ENCODE measurements at regions not wholly inside any gene's neighbourhood (a gene's known extent, or its start where the extent isn't known, plus 50 kb on each side); places are given as distances from the start of the nearest gene placed in this dataset.

- Histone ChIP-seq H3K36me3 (ENCODE audit: low read depth) (no peaks in the 10 kb centered on the region), H3K9me3 (peaks cover 13% of the 10 kb centered on the region), H3K4me3 (no peak overlapping the region), H3K4me1 (ENCODE audit: low read depth) (no peaks in the 10 kb centered on the region)
- TF ChIP-seq CTCF (IDR thresholded peaks at IDR 0.05), result no peak
- DNase-seq, result no peak
- ATAC-seq, result no peak
- intact Hi-C loops (cut with DNase I, micrococcal nuclease), result no loop called here
These were observed 978.6 kb downstream of the CDH8 start for GRCh38 chr16:61057635-61058034.

DNA sequence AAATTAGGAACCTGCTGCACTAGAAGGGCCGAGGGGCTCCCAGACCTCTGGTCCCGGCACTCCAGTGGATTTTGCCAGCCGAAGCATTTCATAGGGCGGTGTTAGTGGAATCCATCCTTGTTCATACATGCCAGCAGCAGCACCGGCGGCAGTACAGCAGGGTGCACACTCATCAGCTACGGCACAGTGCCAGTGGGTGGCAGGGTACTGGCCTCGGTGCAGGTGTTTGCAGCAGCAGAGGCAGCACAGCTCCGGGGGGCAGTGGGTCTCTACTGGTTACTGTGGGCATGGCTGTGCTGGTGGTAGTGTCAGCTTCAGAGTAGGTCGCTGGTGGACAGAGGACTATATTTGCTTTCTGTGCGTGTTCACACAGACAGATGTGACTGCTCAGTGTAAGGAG is 985.7 kb downstream of the CDH8 start:
- ATAC-seq (no peak), DNase-seq (no peak)
- no peaks in the 10 kb centered on the region for H3K36me3 ChIP-seq (ENCODE audit: low read depth)
- intact Hi-C loops (cut with DNase I, micrococcal nuclease), result no loop called here
- H3K4me3 ChIP-seq, result no peak overlapping the region
- peaks cover 26% of the 10 kb centered on the region for H3K9me3 ChIP-seq
- no peaks in the 10 kb centered on the region for H3K4me1 ChIP-seq (ENCODE audit: low read depth)
- TF ChIP-seq CTCF (IDR thresholded peaks at IDR 0.05), result no peak

DNA sequence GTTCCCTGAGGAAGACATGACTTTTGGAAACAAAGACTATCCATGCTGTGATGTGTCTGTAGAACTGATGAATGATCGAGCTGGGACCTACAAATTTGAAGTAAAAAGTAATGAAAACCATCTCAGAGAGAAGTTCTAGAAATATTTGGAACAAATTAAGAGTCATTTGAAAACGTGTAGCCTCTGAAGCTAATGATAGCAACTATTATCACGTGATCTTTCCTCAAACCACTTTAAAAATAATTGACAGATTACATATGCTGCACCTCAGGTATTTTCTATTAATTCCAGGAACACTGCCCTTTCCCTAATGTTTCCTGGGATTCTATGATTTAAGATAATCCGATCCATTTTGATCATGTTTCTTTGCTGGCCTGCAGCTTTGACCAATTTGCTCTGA is 990.3 kb downstream of the CDH8 start:
- Histone ChIP-seq H3K4me3 (no peak overlapping the region), H3K9me3 (peaks cover 18% of the 10 kb centered on the region), H3K4me1 (ENCODE audit: low read depth) (no peaks in the 10 kb centered on the region), H3K36me3 (ENCODE audit: low read depth) (no peaks in the 10 kb centered on the region)
- no peak for TF ChIP-seq CTCF (IDR thresholded peaks at IDR 0.05)
- intact Hi-C loops (cut with DNase I, micrococcal nuclease), result no loop called here
- DNase-seq, result no peak
- ATAC-seq, result no peak

DNA sequence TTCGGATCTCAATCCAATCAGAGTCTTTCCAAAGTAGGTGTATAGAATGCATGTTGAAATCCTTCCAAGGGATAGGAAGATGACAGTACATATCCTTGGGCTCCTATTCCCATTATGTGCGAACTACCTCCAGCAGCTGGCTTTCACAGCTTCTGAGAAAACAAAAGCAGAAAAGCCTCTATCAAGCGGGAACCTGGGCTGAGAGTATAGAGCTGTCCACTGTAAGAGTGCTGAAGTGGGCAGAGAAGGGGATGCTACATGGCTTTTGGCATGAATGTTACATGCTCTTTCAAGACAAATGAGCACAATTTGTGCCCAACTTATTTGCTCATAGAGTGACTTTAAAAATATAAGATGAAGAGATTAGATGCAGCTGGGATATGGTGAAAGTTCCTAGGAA is 993.5 kb downstream of the CDH8 start:
- peaks cover 17% of the 10 kb centered on the region for H3K9me3 ChIP-seq
- no peaks in the 10 kb centered on the region for H3K36me3 ChIP-seq (ENCODE audit: low read depth)
- ATAC-seq (no peak), DNase-seq (no peak)
- H3K4me3 ChIP-seq, result no peak overlapping the region
- no peak for TF ChIP-seq CTCF (IDR thresholded peaks at IDR 0.05)
- no peaks in the 10 kb centered on the region for H3K4me1 ChIP-seq (ENCODE audit: low read depth)
- intact Hi-C loops (cut with DNase I, micrococcal nuclease), result no loop called here

DNA sequence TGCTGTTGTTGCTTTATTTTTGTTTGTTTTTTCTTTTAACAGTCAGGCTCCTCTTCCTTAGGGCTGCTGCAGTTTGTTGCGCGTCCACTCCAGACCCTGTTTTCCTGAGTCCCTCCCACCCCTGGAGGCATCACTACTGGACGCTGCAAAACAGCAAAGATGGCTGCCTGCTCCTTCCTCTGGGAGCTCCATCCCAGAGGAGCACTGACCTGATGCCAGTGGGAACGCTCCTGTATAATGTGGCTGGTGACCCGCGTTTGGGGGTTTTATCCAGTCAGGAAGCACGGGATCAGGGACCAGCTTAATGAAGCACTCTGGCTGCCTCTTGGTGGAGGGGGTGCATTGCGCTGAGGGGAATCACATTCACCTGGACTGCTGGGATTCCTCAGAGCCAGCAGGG is 1005.6 kb downstream of the CDH8 start:
- TF ChIP-seq CTCF (IDR thresholded peaks at IDR 0.05), result no peak
- H3K36me3 ChIP-seq (ENCODE audit: low read depth), result no peaks in the 10 kb centered on the region
- DNase-seq (no peak), ATAC-seq (no peak)
- peaks cover 30% of the 10 kb centered on the region for H3K9me3 ChIP-seq
- no peak overlapping the region for H3K4me3 ChIP-seq
- intact Hi-C loops (cut with DNase I, micrococcal nuclease), result no loop called here
- no peaks in the 10 kb centered on the region for H3K4me1 ChIP-seq (ENCODE audit: low read depth)

DNA sequence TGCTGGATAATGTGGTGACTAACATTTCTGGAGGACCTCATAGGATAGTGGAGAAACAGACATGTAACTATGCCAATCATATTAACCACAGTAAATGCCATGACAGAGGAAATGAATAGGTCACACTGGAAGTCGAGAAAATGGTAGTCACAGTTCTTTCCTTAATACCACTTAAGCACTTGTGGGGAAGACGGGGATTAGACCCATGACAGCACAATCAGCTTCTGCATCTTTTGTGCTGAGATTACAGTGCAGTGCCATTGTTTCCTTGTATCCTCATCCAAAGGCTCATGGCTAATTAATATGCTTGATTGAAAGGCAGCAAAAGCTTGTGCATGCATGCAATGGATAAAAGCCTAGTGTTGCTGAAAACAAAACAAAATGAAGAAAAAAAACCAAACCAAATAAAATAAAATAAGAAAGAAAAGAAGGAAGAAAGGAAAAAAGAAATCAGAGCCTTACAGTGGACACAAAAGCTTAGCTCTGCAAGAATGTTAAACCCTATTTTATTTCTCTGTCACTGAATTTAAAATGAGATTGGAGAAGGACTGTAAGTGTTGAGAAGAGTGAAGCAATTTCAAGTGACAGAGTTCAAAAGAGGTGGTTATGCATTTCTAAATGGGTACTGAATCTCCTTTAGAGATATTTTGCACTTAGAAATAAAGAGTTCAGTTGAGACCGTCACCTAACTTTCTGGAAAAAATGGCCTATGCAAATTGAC is 1011.9 kb downstream of the CDH8 start:
- Histone ChIP-seq H3K9me3 (peaks cover 16% of the 10 kb centered on the region), H3K36me3 (ENCODE audit: low read depth) (no peaks in the 10 kb centered on the region), H3K4me3 (no peak overlapping the region), H3K4me1 (ENCODE audit: low read depth) (no peaks in the 10 kb centered on the region)
- DNase-seq, result no peak
- intact Hi-C loops (cut with DNase I, micrococcal nuclease), result no loop called here
- ATAC-seq, result no peak
- TF ChIP-seq CTCF (IDR thresholded peaks at IDR 0.05), result no peak

All from mucosa of descending colon (tissue), 3 donors.